DOHH2 (cell line): ENCODE measurements at regions not wholly inside any gene's neighbourhood (a gene's known extent, or its start where the extent isn't known, plus 50 kb on each side); places are given as distances from the start of the nearest gene placed in this dataset.

ENCODE experiments used
- H3F3A ChIP-seq: fragments of 200-600 bp; sonication (generic), shearing (Covaris generic); 2 replicates; pipeline ENCODE4 v1.6.0; 2016; ENCODE audit warnings: antibody characterized with exemption, mild to moderate bottlenecking; ENCODE audit not compliant: control insufficient read depth, insufficient read depth
- H3K27ac ChIP-seq: fragments of 200-600 bp; sonication (generic); 2 replicates; pipeline ENCODE4 v1.5.1; 2014; ENCODE audit warnings: low read depth, mild to moderate bottlenecking, low read length, moderate library complexity
- H3K27me3 ChIP-seq: fragments of 200-600 bp; sonication (generic); 2 replicates; pipeline ENCODE4 v1.6.1; 2014; ENCODE audit warnings: mild to moderate bottlenecking, low read length, mixed read lengths; ENCODE audit not compliant: control insufficient read depth
- H3K36me3 ChIP-seq: fragments of 200-600 bp; sonication (generic); 2 replicates; pipeline ENCODE4 v1.6.1; 2014; ENCODE audit warnings: mild to moderate bottlenecking, low read length, moderate library complexity, mixed read lengths; ENCODE audit not compliant: control insufficient read depth
- H3K4me1 ChIP-seq: fragments of 200-600 bp; sonication (generic); 2 replicates; pipeline ENCODE4 v1.6.1; 2014; ENCODE audit warnings: mild to moderate bottlenecking, low read length, mixed read lengths; ENCODE audit not compliant: control insufficient read depth
- H3K4me2 ChIP-seq: fragments of 200-600 bp; sonication (generic); 2 replicates; pipeline ENCODE4 v1.6.0; 2014; ENCODE audit warnings: mild to moderate bottlenecking, low read length, moderate library complexity
- H3K4me3 ChIP-seq: fragments of 200-600 bp; sonication (generic); 2 replicates; pipeline ENCODE4 v1.5.1; 2014; ENCODE audit warnings: mild to moderate bottlenecking, low read length, mixed read lengths
- H3K79me2 ChIP-seq: fragments of 200-600 bp; sonication (generic); 2 replicates; pipeline ENCODE4 v1.6.1; 2014; ENCODE audit warnings: mild to moderate bottlenecking, low read length, mixed read lengths; ENCODE audit not compliant: control insufficient read depth
- H3K9me2 ChIP-seq: fragments of 200-600 bp; sonication (generic); replicated peaks from 2 replicates; pipeline ENCODE4 v1.6.1; 2014; ENCODE audit warnings: mild to moderate bottlenecking, low read length, mixed read lengths; ENCODE audit not compliant: control insufficient read depth
- H3K9me3 ChIP-seq: fragments of 200-600 bp; sonication (generic); 2 replicates; pipeline ENCODE4 v1.6.1; 2014; ENCODE audit warnings: antibody characterized with exemption, low read length, mixed read lengths; ENCODE audit not compliant: control insufficient read depth, insufficient read depth
- H4K20me1 ChIP-seq: fragments of 200-600 bp; sonication (generic); 2 replicates; pipeline ENCODE4 v1.6.0; 2014; ENCODE audit warnings: low read depth, mild to moderate bottlenecking, antibody characterized with exemption, low read length, moderate library complexity; ENCODE audit not compliant: control insufficient read depth, insufficient read depth
- EZH2phosphoT487 ChIP-seq: fragments of 200-600 bp; sonication (generic); IDR thresholded peaks from 2 replicates; pipeline ENCODE4 v1.6.1; 2017; ENCODE audit warnings: borderline replicate concordance, mild to moderate bottlenecking, antibody characterized with exemption, low read length, moderate library complexity, mixed read lengths
- TF ChIP-seq, protein P1 (sequence below): fragments of 200-600 bp; sonication (generic); IDR thresholded peaks from one replicate; pipeline ENCODE4 v1.5.1; 2014; ENCODE audit warnings: antibody characterized with exemption, mild to moderate bottlenecking, low read depth, low read length; ENCODE audit not compliant: poor library complexity, severe bottlenecking

DNA sequence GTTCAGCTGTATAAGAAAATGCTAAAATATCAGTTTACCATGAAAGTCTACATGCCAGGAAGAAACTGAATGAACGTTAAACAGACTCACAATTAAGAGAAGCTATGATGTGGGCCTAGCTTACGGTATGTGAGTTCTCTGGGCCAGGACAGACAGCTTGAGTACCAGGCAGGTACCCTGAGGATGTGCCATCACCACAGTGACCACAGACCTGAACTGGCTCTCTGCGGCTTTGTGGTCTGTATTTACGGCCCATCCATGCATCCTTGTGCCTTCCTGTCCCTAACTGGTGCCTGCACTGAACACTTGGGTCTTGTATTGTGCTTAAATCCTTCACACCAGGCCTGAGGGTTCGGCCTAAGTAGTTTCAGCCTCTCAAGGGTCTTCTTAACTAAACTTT, 467.5 kb upstream of the PPP2R3A start:
- no peaks in the 10 kb centered on the region for H3K79me2 ChIP-seq
- TF ChIP-seq EZH2phosphoT487, result no peak
- TF ChIP-seq, protein P1, sequence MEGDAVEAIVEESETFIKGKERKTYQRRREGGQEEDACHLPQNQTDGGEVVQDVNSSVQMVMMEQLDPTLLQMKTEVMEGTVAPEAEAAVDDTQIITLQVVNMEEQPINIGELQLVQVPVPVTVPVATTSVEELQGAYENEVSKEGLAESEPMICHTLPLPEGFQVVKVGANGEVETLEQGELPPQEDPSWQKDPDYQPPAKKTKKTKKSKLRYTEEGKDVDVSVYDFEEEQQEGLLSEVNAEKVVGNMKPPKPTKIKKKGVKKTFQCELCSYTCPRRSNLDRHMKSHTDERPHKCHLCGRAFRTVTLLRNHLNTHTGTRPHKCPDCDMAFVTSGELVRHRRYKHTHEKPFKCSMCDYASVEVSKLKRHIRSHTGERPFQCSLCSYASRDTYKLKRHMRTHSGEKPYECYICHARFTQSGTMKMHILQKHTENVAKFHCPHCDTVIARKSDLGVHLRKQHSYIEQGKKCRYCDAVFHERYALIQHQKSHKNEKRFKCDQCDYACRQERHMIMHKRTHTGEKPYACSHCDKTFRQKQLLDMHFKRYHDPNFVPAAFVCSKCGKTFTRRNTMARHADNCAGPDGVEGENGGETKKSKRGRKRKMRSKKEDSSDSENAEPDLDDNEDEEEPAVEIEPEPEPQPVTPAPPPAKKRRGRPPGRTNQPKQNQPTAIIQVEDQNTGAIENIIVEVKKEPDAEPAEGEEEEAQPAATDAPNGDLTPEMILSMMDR, result no peak
- peaks cover 9% of the 10 kb centered on the region for H3K27me3 ChIP-seq

DNA sequence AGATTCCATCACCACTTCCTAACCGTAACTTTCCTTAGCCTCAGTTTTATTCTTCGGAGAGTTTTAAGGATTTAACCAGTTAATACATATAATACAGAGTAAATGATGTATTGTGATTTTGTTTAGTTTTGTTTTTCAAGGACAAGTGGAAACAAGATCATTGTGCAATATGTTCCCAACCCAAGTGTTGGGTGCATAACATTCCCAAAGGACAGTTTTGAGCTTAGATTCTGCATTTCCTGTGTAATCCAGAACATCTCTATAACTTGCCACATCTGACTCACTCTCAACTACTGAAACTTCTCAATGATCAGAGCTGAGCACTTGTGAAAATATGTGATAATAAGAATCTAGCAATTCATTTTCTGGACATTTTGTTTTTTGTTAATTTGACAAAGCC, 466.1 kb upstream of the PPP2R3A start:
- no peaks in the 10 kb centered on the region for H4K20me1 ChIP-seq
- H3K79me2 ChIP-seq, result no peaks in the 10 kb centered on the region
- H3K4me1 ChIP-seq, result peaks cover 8% of the 10 kb centered on the region
- TF ChIP-seq EZH2phosphoT487, result no peak
- TF ChIP-seq, protein P1, result no peak
- no peaks in the 10 kb centered on the region for H3F3A ChIP-seq
- no peaks in the 10 kb centered on the region for H3K9me2 ChIP-seq
- no peak overlapping the region for H3K27ac ChIP-seq
- H3K36me3 ChIP-seq, result no peaks in the 10 kb centered on the region
- H3K4me3 ChIP-seq, result no peak overlapping the region
- H3K9me3 ChIP-seq, result no peaks in the 10 kb centered on the region
- H3K27me3 ChIP-seq, result peaks cover 18% of the 10 kb centered on the region
- no peak overlapping the region for H3K4me2 ChIP-seq

More for the DNA sequence above, 467.5 kb upstream of the PPP2R3A start:
- H3K27ac ChIP-seq, result no peak overlapping the region
- no peak overlapping the region for H3K4me3 ChIP-seq
- H3K9me3 ChIP-seq, result no peaks in the 10 kb centered on the region
- no peaks in the 10 kb centered on the region for H3F3A ChIP-seq
- H3K4me2 ChIP-seq, result no peak overlapping the region
- H3K36me3 ChIP-seq, result no peaks in the 10 kb centered on the region
- peaks cover under 1% of the 10 kb centered on the region for H3K4me1 ChIP-seq
- H4K20me1 ChIP-seq, result no peaks in the 10 kb centered on the region
- no peaks in the 10 kb centered on the region for H3K9me2 ChIP-seq

DNA sequence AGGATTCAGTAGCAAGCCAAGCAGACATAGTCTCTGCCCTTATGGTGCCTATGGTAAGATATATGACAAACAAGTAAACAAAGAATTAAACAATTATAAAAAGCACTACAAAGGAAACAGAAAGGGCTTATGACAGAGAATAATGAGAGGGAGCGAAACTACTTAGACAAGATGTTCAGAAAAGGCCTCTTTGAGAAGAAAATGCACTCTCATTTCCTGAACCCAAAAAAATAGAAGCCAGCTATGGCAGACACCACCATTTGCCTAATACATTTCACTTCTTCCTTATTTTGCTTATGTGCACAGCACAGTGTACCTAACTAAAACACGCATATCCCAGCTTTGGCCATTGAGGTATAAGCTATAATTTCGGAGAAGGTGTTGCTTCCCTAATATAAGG, 465.5 kb upstream of the PPP2R3A start:
- TF ChIP-seq, protein P1, result no peak
- TF ChIP-seq EZH2phosphoT487, result no peak
- Histone ChIP-seq H3K27ac (no peak overlapping the region), H3K9me3 (no peaks in the 10 kb centered on the region), H3K4me3 (no peak overlapping the region), H3K4me1 (peaks cover 8% of the 10 kb centered on the region), H3K79me2 (no peaks in the 10 kb centered on the region), H3K9me2 (no peaks in the 10 kb centered on the region), H3K4me2 (no peak overlapping the region), H3K36me3 (no peaks in the 10 kb centered on the region), H3K27me3 (peaks cover 18% of the 10 kb centered on the region), H4K20me1 (no peaks in the 10 kb centered on the region), H3F3A (no peaks in the 10 kb centered on the region)
